ENCODE measurements at regions not wholly inside any gene's neighbourhood (a gene's known extent, or its start where the extent isn't known, plus 50 kb on each side); places are given as distances from the start of the nearest gene placed in this dataset.

DNA sequence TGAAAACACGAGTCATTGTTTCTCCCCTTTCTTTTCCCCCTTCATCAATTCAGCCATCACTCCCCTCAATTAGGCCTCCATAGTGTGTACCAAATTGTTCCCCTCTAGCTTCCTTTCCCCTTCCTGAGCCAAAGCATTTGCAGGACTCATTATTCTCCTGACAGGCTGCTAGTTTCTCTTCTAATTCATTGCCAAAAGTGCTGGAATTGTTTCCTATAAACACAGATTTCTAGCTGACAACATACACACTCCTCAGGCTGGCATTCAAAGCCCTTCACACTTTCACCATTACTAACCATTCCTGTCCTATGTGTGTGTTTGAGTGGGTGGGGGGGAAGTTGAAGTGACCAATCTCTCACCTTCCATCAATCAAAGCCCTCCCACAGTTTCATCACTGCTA is 444.2 kb upstream of the OPRM1 start:
- intact Hi-C loops (cut with micrococcal nuclease) (no loop called here), dilution Hi-C loops (cut with HindIII; ENCODE audit: low sequenced_read_pairs, unreplicated experiment) (no loop called here), in situ Hi-C loops (cut with MboI; ENCODE audit: low sequenced_read_pairs) (no loop called here)
- H2BK120ac ChIP-seq (ENCODE audit: low read depth, low read length): no peak overlapping the region
- no peak overlapping the region for H3K14ac ChIP-seq (replicated peaks; ENCODE audit: low read depth, low read length)
- H2BK5ac ChIP-seq (ENCODE audit: low read depth, low read length, poor library complexity, severe bottlenecking): no peak overlapping the region
- H3K4me3 ChIP-seq (ENCODE audit: insufficient read depth, low read depth, low read length): no peak overlapping the region
- TF ChIP-seq FOS (IDR thresholded peaks at IDR 0.05; ENCODE audit: low read depth, low read length): no peak
- no peak for TF ChIP-seq RFX5 (IDR thresholded peaks at IDR 0.05; ENCODE audit: low read depth, low read length)
- TF ChIP-seq, protein P1, sequence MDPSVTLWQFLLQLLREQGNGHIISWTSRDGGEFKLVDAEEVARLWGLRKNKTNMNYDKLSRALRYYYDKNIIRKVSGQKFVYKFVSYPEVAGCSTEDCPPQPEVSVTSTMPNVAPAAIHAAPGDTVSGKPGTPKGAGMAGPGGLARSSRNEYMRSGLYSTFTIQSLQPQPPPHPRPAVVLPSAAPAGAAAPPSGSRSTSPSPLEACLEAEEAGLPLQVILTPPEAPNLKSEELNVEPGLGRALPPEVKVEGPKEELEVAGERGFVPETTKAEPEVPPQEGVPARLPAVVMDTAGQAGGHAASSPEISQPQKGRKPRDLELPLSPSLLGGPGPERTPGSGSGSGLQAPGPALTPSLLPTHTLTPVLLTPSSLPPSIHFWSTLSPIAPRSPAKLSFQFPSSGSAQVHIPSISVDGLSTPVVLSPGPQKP (IDR thresholded peaks at IDR 0.05; ENCODE audit: borderline replicate concordance, low read depth, low read length): no peak
- no peak for TF ChIP-seq RCOR1 (IDR thresholded peaks at IDR 0.05; ENCODE audit: insufficient replicate concordance, low read length)
- no peak for TF ChIP-seq RAD21 (IDR thresholded peaks at IDR 0.05; ENCODE audit: low read length)
- no peak for TF ChIP-seq NFE2L2 (IDR thresholded peaks at IDR 0.05; ENCODE audit: low read depth, low read length)
- no peak for TF ChIP-seq MAFK (IDR thresholded peaks at IDR 0.05; ENCODE audit: low read depth, low read length)
- TF ChIP-seq, protein P2, sequence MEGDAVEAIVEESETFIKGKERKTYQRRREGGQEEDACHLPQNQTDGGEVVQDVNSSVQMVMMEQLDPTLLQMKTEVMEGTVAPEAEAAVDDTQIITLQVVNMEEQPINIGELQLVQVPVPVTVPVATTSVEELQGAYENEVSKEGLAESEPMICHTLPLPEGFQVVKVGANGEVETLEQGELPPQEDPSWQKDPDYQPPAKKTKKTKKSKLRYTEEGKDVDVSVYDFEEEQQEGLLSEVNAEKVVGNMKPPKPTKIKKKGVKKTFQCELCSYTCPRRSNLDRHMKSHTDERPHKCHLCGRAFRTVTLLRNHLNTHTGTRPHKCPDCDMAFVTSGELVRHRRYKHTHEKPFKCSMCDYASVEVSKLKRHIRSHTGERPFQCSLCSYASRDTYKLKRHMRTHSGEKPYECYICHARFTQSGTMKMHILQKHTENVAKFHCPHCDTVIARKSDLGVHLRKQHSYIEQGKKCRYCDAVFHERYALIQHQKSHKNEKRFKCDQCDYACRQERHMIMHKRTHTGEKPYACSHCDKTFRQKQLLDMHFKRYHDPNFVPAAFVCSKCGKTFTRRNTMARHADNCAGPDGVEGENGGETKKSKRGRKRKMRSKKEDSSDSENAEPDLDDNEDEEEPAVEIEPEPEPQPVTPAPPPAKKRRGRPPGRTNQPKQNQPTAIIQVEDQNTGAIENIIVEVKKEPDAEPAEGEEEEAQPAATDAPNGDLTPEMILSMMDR (conservative IDR thresholded peaks at IDR 0.05; ENCODE audit: low read depth, low read length): no peak
- TF ChIP-seq, protein P3, sequence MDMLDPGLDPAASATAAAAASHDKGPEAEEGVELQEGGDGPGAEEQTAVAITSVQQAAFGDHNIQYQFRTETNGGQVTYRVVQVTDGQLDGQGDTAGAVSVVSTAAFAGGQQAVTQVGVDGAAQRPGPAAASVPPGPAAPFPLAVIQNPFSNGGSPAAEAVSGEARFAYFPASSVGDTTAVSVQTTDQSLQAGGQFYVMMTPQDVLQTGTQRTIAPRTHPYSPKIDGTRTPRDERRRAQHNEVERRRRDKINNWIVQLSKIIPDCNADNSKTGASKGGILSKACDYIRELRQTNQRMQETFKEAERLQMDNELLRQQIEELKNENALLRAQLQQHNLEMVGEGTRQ (IDR thresholded peaks at IDR 0.05; ENCODE audit: low read depth, low read length): no peak
- no peak for TF ChIP-seq MAZ (IDR thresholded peaks at IDR 0.05; ENCODE audit: borderline replicate concordance, low read depth, low read length)
- TF ChIP-seq CEBPB (IDR thresholded peaks at IDR 0.05; ENCODE audit: low read depth, low read length): no peak
- TF ChIP-seq SMC3 (IDR thresholded peaks at IDR 0.05; ENCODE audit: low read depth, low read length): no peak
- no peak for TF ChIP-seq MXI1 (IDR thresholded peaks at IDR 0.05; ENCODE audit: borderline replicate concordance, low read depth, low read length)
- TF ChIP-seq BHLHE40 (IDR thresholded peaks at IDR 0.05; ENCODE audit: low read depth, low read length): no peak
- no peak for TF ChIP-seq POLR2A (IDR thresholded peaks at IDR 0.05; ENCODE audit: low read depth, low read length)
- no peak for TF ChIP-seq CHD1 (IDR thresholded peaks at IDR 0.05; ENCODE audit: low read depth, low read length)
- no peak overlapping the region for H3K4ac ChIP-seq (ENCODE audit: low read depth, low read length)
- no peaks in the 10 kb centered on the region for H3K4me1 ChIP-seq (ENCODE audit: control insufficient read depth, insufficient read depth, low read length)
- ATAC-seq (ENCODE audit: low read depth): no peak
- no peaks in the 10 kb centered on the region for H4K20me1 ChIP-seq (ENCODE audit: insufficient read depth, low read length)
- no peak overlapping the region for H4K8ac ChIP-seq (ENCODE audit: low read depth in 2 of 2, low read length in 2 of 2)
- H3K23ac ChIP-seq (ENCODE audit: low read depth, low read length): no peak overlapping the region
- no peak for DNase-seq
- no peak overlapping the region for H2AK5ac ChIP-seq (ENCODE audit: low read depth, low read length)
- peaks cover 7% of the 10 kb centered on the region for H3K9me3 ChIP-seq (ENCODE audit: control insufficient read depth, insufficient read depth, low read length)
- no peak overlapping the region for H3K56ac ChIP-seq (ENCODE audit: extremely low read depth, insufficient read depth, low read length)
- no peak overlapping the region for H4K91ac ChIP-seq (ENCODE audit: insufficient read depth, low read depth, low read length)
- no peaks in the 10 kb centered on the region for H3K36me3 ChIP-seq (ENCODE audit: control insufficient read depth, insufficient read depth, low read length)
- CTCF ChIA-PET: no interaction called here
- POLR2A ChIA-PET (ENCODE audit: unreplicated experiment): no interaction called here
- no peak overlapping the region for H2AFZ ChIP-seq (replicated peaks; ENCODE audit: low read length, poor library complexity)
- H3K9me1 ChIP-seq (ENCODE audit: insufficient read depth, low read length): no peaks in the 10 kb centered on the region
- BruUV-seq (replicated peaks): no TSS peak
- H3K4me2 ChIP-seq (ENCODE audit: low read depth, low read length): no peak overlapping the region
- no peak overlapping the region for H2BK20ac ChIP-seq (ENCODE audit: low read depth, low read length)
- H3K9ac ChIP-seq (ENCODE audit: low read depth, low read length): no peak overlapping the region
- H3K27ac ChIP-seq (ENCODE audit: insufficient read depth, low read length): no peak overlapping the region
- WGBS, 2 experiments (ENCODE audit: extremely low coverage in 2 of 2, insufficient read length in 1 of 2): no CpG with 5 or more reads among the region's 1 CpG
- H2BK15ac ChIP-seq (ENCODE audit: low read depth, low read length): no peak overlapping the region
- no peaks in the 10 kb centered on the region for H3K27me3 ChIP-seq (ENCODE audit: control insufficient read depth, insufficient read depth, low read length)
- no peak overlapping the region for H3K18ac ChIP-seq (ENCODE audit: low read depth, low read length)
- no peaks in the 10 kb centered on the region for H3K79me1 ChIP-seq (ENCODE audit: low read depth in 1 of 2, low read length in 2 of 2)
- H2AK9ac ChIP-seq (replicated peaks; ENCODE audit: low read depth, low read length, poor library complexity): no peak overlapping the region
- H4K5ac ChIP-seq (ENCODE audit: low read depth, low read length): no peak overlapping the region
